HepG2 (cell line): ENCODE measurements at regions not wholly inside any gene's neighbourhood (a gene's known extent, or its start where the extent isn't known, plus 50 kb on each side); places are given as distances from the start of the nearest gene placed in this dataset.

Experiments used
- ARNTL ChIP-seq: sonication (generic); formaldehyde crosslinking; IDR thresholded peaks from 2 replicates; pipeline ENCODE4 v1.4.0; 2020; ENCODE audit warnings: mild to moderate bottlenecking, missing genetic modification reagents
- BRCA1 ChIP-seq: sonication (generic); formaldehyde crosslinking; IDR thresholded peaks from 2 replicates; pipeline ENCODE4 v1.4.0; 2020; ENCODE audit warnings: missing genetic modification reagents
- HNF4A ChIP-seq: sonication (generic); formaldehyde crosslinking; IDR thresholded peaks from 2 replicates; pipeline ENCODE4 v1.4.0; 2020; ENCODE audit warnings: missing genetic modification reagents
- KLF16 ChIP-seq, 2 experiments: sonication (generic) in 1 of 2; formaldehyde crosslinking in 1 of 2; IDR thresholded peaks; 2 replicates each; pipeline versions ENCODE4 v1.6.1 to v1.8.0; 2016 to 2023; ENCODE audit warnings: missing genetic modification reagents in 2 of 2, missing compliant biosample characterization in 1 of 2
- MYPOP ChIP-seq: sonication (generic); formaldehyde crosslinking; IDR thresholded peaks from 2 replicates; pipeline ENCODE4 v1.8.1; 2023; ENCODE audit warnings: mild to moderate bottlenecking, moderate library complexity, missing genetic modification reagents
- NFE2 ChIP-seq: sonication (generic); formaldehyde crosslinking; IDR thresholded peaks from 2 replicates; pipeline ENCODE4 v1.4.0; 2020; ENCODE audit warnings: missing genetic modification reagents
- NR2F1 ChIP-seq, 2 experiments: fragments of 450-650 bp in 1 of 2; formaldehyde crosslinking in 1 of 2; IDR thresholded peaks; 2 replicates each; pipeline versions ENCODE4 v1.5.0 to v1.6.1; 2016 to 2020; ENCODE audit warnings: mild to moderate bottlenecking in 1 of 2, missing compliant biosample characterization in 1 of 2, missing genetic modification reagents in 1 of 2, moderate library complexity in 1 of 2
- PAXIP1 ChIP-seq: sonication (generic); formaldehyde crosslinking; conservative IDR thresholded peaks from 2 replicates; pipeline ENCODE4 v1.4.0; 2020; ENCODE audit warnings: mild to moderate bottlenecking, missing genetic modification reagents, moderate library complexity
- RARA ChIP-seq: IDR thresholded peaks from 2 replicates; pipeline ENCODE4 v1.6.1; 2016; ENCODE audit warnings: missing genetic modification reagents, missing compliant biosample characterization
- SIN3A ChIP-seq: IDR thresholded peaks from 2 replicates; pipeline ENCODE4 v1.6.1; 2011; ENCODE audit warnings: low read depth, mild to moderate bottlenecking, control low read depth, low read length, borderline replicate concordance
- SKI ChIP-seq: fragments of 450-650 bp; IDR thresholded peaks from one replicate; pipeline ENCODE4 v1.6.1; 2018; ENCODE audit warnings: mild to moderate bottlenecking; ENCODE audit not compliant: partially characterized antibody
- SNAPC2 ChIP-seq: sonication (generic); formaldehyde crosslinking; IDR thresholded peaks from 2 replicates; pipeline ENCODE4 v1.8.1; 2022; ENCODE audit warnings: mild to moderate bottlenecking, missing genetic modification reagents
- SP4 ChIP-seq: sonication (generic); formaldehyde crosslinking; IDR thresholded peaks from 2 replicates; pipeline ENCODE4 v1.8.1; 2023; ENCODE audit warnings: mild to moderate bottlenecking, missing genetic modification reagents
- STAT5B ChIP-seq: sonication (generic); formaldehyde crosslinking; IDR thresholded peaks from 2 replicates; pipeline ENCODE4 v1.4.0; 2020; ENCODE audit warnings: missing genetic modification reagents
- ZNF44 ChIP-seq: sonication (generic); formaldehyde crosslinking; IDR thresholded peaks from 2 replicates; pipeline ENCODE4 v1.5.1; 2020; ENCODE audit warnings: mild to moderate bottlenecking, missing genetic modification reagents
- ZNF703 ChIP-seq: sonication (generic); formaldehyde crosslinking; IDR thresholded peaks from 2 replicates; pipeline ENCODE4 v1.5.1; 2020; ENCODE audit warnings: missing genetic modification reagents, mild to moderate bottlenecking, moderate library complexity, borderline replicate concordance
- ZNF710 ChIP-seq: sonication (generic); formaldehyde crosslinking; IDR thresholded peaks from 2 replicates; pipeline ENCODE4 v1.5.0; 2020; ENCODE audit warnings: mild to moderate bottlenecking, missing genetic modification reagents, borderline replicate concordance
- TF ChIP-seq, protein P1 (sequence below): sonication (generic); formaldehyde crosslinking; IDR thresholded peaks from 2 replicates; pipeline ENCODE4 v1.8.1; 2023; ENCODE audit warnings: mild to moderate bottlenecking, missing genetic modification reagents
- TF ChIP-seq, protein P2 (sequence below): sonication (generic); formaldehyde crosslinking; IDR thresholded peaks from 2 replicates; pipeline ENCODE4 v1.5.1; 2020; ENCODE audit warnings: missing genetic modification reagents, mild to moderate bottlenecking, borderline replicate concordance
- TF ChIP-seq, protein P3 (sequence below): sonication (generic); formaldehyde crosslinking; IDR thresholded peaks from 2 replicates; pipeline ENCODE4 v1.4.0; 2020; ENCODE audit warnings: missing genetic modification reagents, low read depth, mild to moderate bottlenecking, borderline replicate concordance

DNA sequence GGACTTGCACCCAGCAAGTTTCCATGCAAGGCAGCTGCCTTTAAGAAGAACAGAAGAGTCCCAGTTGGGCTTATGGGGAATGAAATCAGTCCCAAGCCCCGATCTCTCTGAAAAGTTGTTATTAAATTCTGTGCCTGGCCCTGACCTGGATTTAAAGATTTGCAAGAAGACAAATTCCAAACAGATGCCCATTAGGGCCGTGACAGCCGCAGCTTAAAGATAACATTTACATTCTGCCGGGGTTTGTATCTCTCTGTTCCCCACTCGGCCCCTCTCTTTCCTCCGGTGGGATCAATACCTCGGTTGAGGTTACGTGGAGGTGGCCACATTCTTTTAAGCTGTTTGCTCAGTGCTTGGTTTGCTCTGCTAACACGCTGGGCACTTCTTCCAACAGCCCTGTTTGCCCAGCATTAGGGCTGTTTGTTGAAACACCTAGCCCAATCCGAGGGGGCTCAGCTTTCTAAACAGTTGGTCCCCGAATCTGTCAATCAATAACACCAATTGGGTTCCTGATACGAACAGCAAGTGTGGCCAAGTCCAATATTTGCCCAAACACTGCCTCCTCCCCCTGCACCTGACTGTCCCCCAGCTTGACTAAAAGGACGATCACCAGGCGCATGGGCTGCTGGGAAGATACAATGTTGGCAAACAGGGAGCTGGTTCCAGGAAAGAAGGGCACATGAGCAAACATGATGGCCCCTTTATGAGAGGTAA lies 108.6 kb downstream of the RPLP1 start (continued):
- TF ChIP-seq SKI, result peak; percentile 46
- TF ChIP-seq NFE2 (CRISPR knock-in tag), result no peak
- TF ChIP-seq KLF16 (CRISPR knock-in tag; IDR thresholded peaks at IDR 0.05), result 0 out of 4 replicates have a peak, but pooled peaks of 1 of the 2 experiments have one; percentile 37
- TF ChIP-seq ZNF710 (CRISPR knock-in tag), result no peak
- TF ChIP-seq SIN3A, result no peak
- TF ChIP-seq, protein P1, sequence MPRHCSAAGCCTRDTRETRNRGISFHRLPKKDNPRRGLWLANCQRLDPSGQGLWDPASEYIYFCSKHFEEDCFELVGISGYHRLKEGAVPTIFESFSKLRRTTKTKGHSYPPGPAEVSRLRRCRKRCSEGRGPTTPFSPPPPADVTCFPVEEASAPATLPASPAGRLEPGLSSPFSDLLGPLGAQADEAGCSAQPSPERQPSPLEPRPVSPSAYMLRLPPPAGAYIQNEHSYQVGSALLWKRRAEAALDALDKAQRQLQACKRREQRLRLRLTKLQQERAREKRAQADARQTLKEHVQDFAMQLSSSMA (CRISPR knock-in tag), result no peak
- TF ChIP-seq MYPOP (CRISPR knock-in tag), result 0 out of 2 replicates have a peak, but pooled peaks have one; percentile 40
- TF ChIP-seq SP4 (CRISPR knock-in tag), result 0 out of 2 replicates have a peak, but pooled peaks have one; percentile 24
- no peak for TF ChIP-seq ZNF44
- TF ChIP-seq PAXIP1 (CRISPR knock-in tag), result peak; percentile 61; the same call in 1 of the 2 replicates
- TF ChIP-seq RARA (CRISPR knock-in tag), result peak; percentile 87
- no peak for TF ChIP-seq SNAPC2
- TF ChIP-seq ZNF703 (CRISPR knock-in tag), result peak; percentile 100
- TF ChIP-seq, protein P2, sequence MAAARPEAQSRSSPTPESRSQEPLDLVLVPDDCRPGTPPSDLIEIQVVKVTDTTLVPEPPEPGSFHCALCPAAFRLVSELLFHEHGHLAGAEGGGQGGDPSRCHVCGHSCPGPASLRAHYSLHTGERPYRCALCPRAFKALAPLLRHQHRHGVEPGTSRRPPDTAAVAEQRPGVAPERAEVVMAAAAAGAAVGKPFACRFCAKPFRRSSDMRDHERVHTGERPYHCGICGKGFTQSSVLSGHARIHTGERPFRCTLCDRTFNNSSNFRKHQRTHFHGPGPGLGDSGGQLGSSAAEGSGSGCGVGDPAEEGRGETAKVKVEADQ (CRISPR knock-in tag), result peak; percentile 50; the same call in 1 of the 2 replicates
- no peak for TF ChIP-seq BRCA1 (CRISPR knock-in tag)
- TF ChIP-seq, protein P3, sequence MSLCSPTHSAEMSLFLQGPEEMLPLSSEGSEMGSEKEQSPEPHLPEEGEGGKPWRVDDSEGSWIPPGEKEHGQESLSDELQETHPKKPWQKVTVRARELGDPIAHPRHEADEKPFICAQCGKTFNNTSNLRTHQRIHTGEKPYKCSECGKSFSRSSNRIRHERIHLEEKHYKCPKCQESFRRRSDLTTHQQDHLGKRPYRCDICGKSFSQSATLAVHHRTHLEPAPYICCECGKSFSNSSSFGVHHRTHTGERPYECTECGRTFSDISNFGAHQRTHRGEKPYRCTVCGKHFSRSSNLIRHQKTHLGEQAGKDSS, result no peak
- 0 out of 2 replicates have a peak, but pooled peaks have one; percentile 41 for TF ChIP-seq HNF4A (CRISPR knock-in tag)
- TF ChIP-seq NR2F1 (CRISPR knock-in tag; IDR thresholded peaks at IDR 0.05), result 0 out of 4 replicates have a peak, but pooled peaks of 1 of the 2 experiments have one; percentile 25
- peak; percentile 67; the same call in 1 of the 2 replicates for TF ChIP-seq STAT5B
- TF ChIP-seq ARNTL (CRISPR knock-in tag), result 0 out of 2 replicates have a peak, but pooled peaks have one; percentile 64
